ENCODE measurements at regions not wholly inside any gene's neighbourhood (a gene's known extent, or its start where the extent isn't known, plus 50 kb on each side); places are given as distances from the start of the nearest gene placed in this dataset.

DNA sequence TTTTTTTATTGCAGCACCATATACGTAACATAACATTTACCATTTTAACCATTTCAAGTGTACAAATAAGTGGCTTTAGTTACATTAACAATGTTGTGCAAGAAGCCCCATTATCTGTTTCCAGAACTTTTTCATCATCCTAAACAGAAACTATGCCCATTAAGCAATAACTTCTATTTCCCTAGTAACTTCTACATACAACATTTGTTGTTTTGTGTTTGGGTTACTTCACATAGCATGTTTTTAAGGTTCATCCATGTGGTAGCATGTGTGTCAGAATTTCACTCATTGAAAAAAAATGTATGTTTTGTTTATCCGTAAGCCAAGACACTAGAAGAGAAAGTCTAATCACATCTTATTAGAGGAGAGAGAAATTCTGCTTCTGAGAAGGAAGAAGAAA lies 450.5 kb upstream of the PDZRN3 start:
- no peaks in the 10 kb centered on the region for H3K4me1 ChIP-seq (ENCODE audit: low read length)
- no peaks in the 10 kb centered on the region for H3F3A ChIP-seq (ENCODE audit: insufficient read depth, low read length)
- no peak for TF ChIP-seq EZH2 (optimal IDR thresholded peaks at IDR 0.05; ENCODE audit: low read depth, low read length)
- TF ChIP-seq, protein P1, sequence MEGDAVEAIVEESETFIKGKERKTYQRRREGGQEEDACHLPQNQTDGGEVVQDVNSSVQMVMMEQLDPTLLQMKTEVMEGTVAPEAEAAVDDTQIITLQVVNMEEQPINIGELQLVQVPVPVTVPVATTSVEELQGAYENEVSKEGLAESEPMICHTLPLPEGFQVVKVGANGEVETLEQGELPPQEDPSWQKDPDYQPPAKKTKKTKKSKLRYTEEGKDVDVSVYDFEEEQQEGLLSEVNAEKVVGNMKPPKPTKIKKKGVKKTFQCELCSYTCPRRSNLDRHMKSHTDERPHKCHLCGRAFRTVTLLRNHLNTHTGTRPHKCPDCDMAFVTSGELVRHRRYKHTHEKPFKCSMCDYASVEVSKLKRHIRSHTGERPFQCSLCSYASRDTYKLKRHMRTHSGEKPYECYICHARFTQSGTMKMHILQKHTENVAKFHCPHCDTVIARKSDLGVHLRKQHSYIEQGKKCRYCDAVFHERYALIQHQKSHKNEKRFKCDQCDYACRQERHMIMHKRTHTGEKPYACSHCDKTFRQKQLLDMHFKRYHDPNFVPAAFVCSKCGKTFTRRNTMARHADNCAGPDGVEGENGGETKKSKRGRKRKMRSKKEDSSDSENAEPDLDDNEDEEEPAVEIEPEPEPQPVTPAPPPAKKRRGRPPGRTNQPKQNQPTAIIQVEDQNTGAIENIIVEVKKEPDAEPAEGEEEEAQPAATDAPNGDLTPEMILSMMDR (IDR thresholded peaks at IDR 0.05; ENCODE audit: low read length) = no peak
- no peak for TF ChIP-seq EZH2phosphoT487 (IDR thresholded peaks at IDR 0.05; ENCODE audit: low read length)
- H3K9ac ChIP-seq (ENCODE audit: low read length) = no peak overlapping the region
- no peaks in the 10 kb centered on the region for H3K27me3 ChIP-seq (replicated peaks; ENCODE audit: insufficient read depth, low read length)
- no peak overlapping the region for H3K4me3 ChIP-seq (ENCODE audit: low read length)
- no peaks in the 10 kb centered on the region for H3K9me3 ChIP-seq (replicated peaks; ENCODE audit: insufficient read depth, low read length)
- no peaks in the 10 kb centered on the region for H3K79me2 ChIP-seq (ENCODE audit: low read length)
- no peak for DNase-seq
- H3K9me2 ChIP-seq (replicated peaks; ENCODE audit: insufficient read depth, low read length) = no peaks in the 10 kb centered on the region
- no peak overlapping the region for H3K4me2 ChIP-seq (ENCODE audit: low read depth, low read length)
- H4K20me1 ChIP-seq (ENCODE audit: insufficient read depth, low read length) = no peaks in the 10 kb centered on the region
- no peak overlapping the region for H2AFZ ChIP-seq (ENCODE audit: low read length)
- no peak overlapping the region for H3K27ac ChIP-seq (ENCODE audit: low read length)
- no peaks in the 10 kb centered on the region for H3K36me3 ChIP-seq (replicated peaks; ENCODE audit: insufficient read depth, low read length)

DNA sequence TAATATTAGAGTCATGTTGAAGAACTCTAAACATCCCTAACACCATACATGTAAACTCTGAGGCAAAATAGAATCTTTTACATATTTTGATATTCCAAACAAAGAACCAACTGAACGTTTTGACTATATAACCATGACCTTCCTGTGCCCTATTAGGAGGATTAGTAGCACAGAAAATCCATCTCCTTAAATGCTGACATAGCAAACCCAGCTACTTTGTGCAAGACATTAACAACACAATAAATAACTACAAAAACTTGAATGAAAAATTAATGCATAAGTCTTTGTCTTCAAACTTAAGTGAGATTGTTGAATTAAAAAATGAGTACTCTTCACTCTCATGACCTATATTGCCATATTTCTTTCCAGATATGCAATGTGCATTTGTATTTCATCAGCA lies 450.0 kb upstream of the PDZRN3 start:
- Histone ChIP-seq H3K4me3 (ENCODE audit: low read length) (no peak overlapping the region), H3K9ac (ENCODE audit: low read length) (no peak overlapping the region), H3K9me3 (replicated peaks; ENCODE audit: insufficient read depth, low read length) (no peaks in the 10 kb centered on the region), H3K9me2 (replicated peaks; ENCODE audit: insufficient read depth, low read length) (no peaks in the 10 kb centered on the region), H4K20me1 (ENCODE audit: insufficient read depth, low read length) (no peaks in the 10 kb centered on the region), H3K27me3 (replicated peaks; ENCODE audit: insufficient read depth, low read length) (no peaks in the 10 kb centered on the region), H3K4me1 (ENCODE audit: low read length) (no peaks in the 10 kb centered on the region), H3F3A (ENCODE audit: insufficient read depth, low read length) (no peaks in the 10 kb centered on the region), H2AFZ (ENCODE audit: low read length) (no peak overlapping the region), H3K79me2 (ENCODE audit: low read length) (no peaks in the 10 kb centered on the region), H3K36me3 (replicated peaks; ENCODE audit: insufficient read depth, low read length) (no peaks in the 10 kb centered on the region), H3K27ac (ENCODE audit: low read length) (no peak overlapping the region), H3K4me2 (ENCODE audit: low read depth, low read length) (no peak overlapping the region)
- TF ChIP-seq EZH2phosphoT487 (IDR thresholded peaks at IDR 0.05; ENCODE audit: low read length) (no peak), EZH2 (optimal IDR thresholded peaks at IDR 0.05; ENCODE audit: low read depth, low read length) (no peak)
- TF ChIP-seq, protein P1 (IDR thresholded peaks at IDR 0.05; ENCODE audit: low read length) = no peak
- DNase-seq = no peak

DNA sequence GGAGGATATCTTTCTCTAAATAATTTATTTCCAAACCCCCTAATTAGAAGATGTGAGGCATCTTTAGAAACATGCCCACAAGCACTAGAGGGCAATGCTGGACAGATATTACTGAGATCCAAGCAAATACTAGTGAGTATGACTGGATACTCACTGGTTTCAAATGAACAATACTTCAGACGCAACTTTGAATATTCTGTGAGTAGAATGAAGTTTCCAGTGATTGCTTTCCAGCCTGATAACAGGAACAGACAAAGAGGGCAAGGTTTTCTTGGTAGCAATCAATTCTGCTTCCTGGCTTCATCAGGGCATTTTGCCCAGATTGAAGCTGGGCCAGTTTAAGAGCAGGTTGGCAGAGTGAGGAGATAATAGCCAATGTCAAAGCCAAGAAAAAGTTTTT lies 442.6 kb upstream of the PDZRN3 start:
- Histone ChIP-seq H3K4me2 (ENCODE audit: low read depth, low read length) (no peak overlapping the region), H3K4me3 (ENCODE audit: low read length) (no peak overlapping the region), H4K20me1 (ENCODE audit: insufficient read depth, low read length) (no peaks in the 10 kb centered on the region), H2AFZ (ENCODE audit: low read length) (no peak overlapping the region), H3K27ac (ENCODE audit: low read length) (no peak overlapping the region), H3K36me3 (replicated peaks; ENCODE audit: insufficient read depth, low read length) (no peaks in the 10 kb centered on the region), H3F3A (ENCODE audit: insufficient read depth, low read length) (no peaks in the 10 kb centered on the region), H3K9me2 (replicated peaks; ENCODE audit: insufficient read depth, low read length) (no peaks in the 10 kb centered on the region), H3K27me3 (replicated peaks; ENCODE audit: insufficient read depth, low read length) (no peaks in the 10 kb centered on the region), H3K79me2 (ENCODE audit: low read length) (no peaks in the 10 kb centered on the region), H3K4me1 (ENCODE audit: low read length) (no peaks in the 10 kb centered on the region), H3K9ac (ENCODE audit: low read length) (no peak overlapping the region), H3K9me3 (replicated peaks; ENCODE audit: insufficient read depth, low read length) (no peaks in the 10 kb centered on the region)
- DNase-seq = peak; percentile 33
- TF ChIP-seq, protein P1 (IDR thresholded peaks at IDR 0.05; ENCODE audit: low read length) = peak; percentile 30
- no peak for TF ChIP-seq EZH2 (optimal IDR thresholded peaks at IDR 0.05; ENCODE audit: low read depth, low read length)
